Lower lobe of right lung (tissue), 2 donors: ENCODE measurements at regions not wholly inside any gene's neighbourhood (a gene's known extent, or its start where the extent isn't known, plus 50 kb on each side); places are given as distances from the start of the nearest gene placed in this dataset.

ENCODE experiments used
- ATAC-seq, 2 donors: fragments of 200-7000 bp; cut with Tn5 transposase; one replicate each; pipeline ENCODE4 v1.9.1; 2020 to 2022; ENCODE audit warnings: mild to moderate bottlenecking in 2 of 2, moderate library complexity in 2 of 2
- DNase-seq: peaks from one replicate; pipeline ENCODE4 v3.0.0-alpha.2; 2020
- H3K27ac ChIP-seq: fragments of 200-600 bp; one replicate; pipeline ENCODE4 v1.8.0; 2022
- H3K27me3 ChIP-seq: fragments of 200-600 bp; one replicate; pipeline ENCODE4 v1.8.0; 2022; ENCODE audit warnings: low read depth
- H3K36me3 ChIP-seq: fragments of 200-600 bp; one replicate; pipeline ENCODE4 v1.8.0; 2022; ENCODE audit warnings: mild to moderate bottlenecking
- H3K4me1 ChIP-seq: fragments of 200-600 bp; one replicate; pipeline ENCODE4 v1.8.0; 2022
- H3K4me3 ChIP-seq: fragments of 200-600 bp; one replicate; pipeline ENCODE4 v1.8.0; 2022; ENCODE audit warnings: mild to moderate bottlenecking
- H3K9me3 ChIP-seq: fragments of 200-600 bp; one replicate; pipeline ENCODE4 v1.8.0; 2022
- intact Hi-C: fragments of 100-400 bp; cut with DNase I; formaldehyde crosslinking; loops from one replicate; pipeline ENCODE4 v1.11.0; 2022
- TF ChIP-seq, protein P1 (sequence below): fragments of 200-600 bp; IDR thresholded peaks from one replicate; pipeline ENCODE4 v1.8.0; 2022; ENCODE audit warnings: antibody characterized with exemption, mild to moderate bottlenecking
- donor health status: DM: no; HTN: yes; CAD: no; lungs with severe emphysema.

DNA sequence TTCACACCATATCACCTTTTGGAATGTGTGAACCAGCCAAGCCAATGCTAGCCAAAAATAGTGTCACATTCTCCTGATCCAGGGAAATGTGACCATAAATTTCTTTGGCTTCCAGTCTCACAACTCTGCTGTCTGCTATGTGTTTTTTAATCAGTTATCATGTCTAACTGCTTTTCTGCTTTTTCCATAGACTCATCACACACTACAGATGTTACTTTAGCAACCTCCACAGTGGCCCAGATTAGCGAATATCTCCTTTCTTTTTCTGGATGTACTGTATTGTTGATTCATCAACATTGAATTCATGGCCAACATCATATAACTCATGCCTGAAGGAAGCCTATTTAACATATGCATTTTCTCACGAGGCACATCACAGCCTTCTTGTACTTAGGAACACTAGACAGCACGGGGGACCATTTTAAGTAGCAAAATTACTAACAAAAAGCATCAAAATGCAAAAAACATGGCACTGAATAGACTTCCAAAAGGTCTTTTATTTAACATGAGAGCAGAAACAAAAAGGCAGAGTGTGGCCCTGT, 73.1 kb upstream of the POU2AF2 start:
- DNase-seq, result no peak
- no peak overlapping the region for H3K4me3 ChIP-seq
- no peak for ATAC-seq
- H3K9me3 ChIP-seq, result no peaks in the 10 kb centered on the region
- H3K4me1 ChIP-seq, result no peaks in the 10 kb centered on the region
- no peaks in the 10 kb centered on the region for H3K36me3 ChIP-seq
- intact Hi-C loops, result no loop called here
- no peak overlapping the region for H3K27ac ChIP-seq
- H3K27me3 ChIP-seq, result no peaks in the 10 kb centered on the region
- TF ChIP-seq, protein P1, sequence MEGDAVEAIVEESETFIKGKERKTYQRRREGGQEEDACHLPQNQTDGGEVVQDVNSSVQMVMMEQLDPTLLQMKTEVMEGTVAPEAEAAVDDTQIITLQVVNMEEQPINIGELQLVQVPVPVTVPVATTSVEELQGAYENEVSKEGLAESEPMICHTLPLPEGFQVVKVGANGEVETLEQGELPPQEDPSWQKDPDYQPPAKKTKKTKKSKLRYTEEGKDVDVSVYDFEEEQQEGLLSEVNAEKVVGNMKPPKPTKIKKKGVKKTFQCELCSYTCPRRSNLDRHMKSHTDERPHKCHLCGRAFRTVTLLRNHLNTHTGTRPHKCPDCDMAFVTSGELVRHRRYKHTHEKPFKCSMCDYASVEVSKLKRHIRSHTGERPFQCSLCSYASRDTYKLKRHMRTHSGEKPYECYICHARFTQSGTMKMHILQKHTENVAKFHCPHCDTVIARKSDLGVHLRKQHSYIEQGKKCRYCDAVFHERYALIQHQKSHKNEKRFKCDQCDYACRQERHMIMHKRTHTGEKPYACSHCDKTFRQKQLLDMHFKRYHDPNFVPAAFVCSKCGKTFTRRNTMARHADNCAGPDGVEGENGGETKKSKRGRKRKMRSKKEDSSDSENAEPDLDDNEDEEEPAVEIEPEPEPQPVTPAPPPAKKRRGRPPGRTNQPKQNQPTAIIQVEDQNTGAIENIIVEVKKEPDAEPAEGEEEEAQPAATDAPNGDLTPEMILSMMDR, result no peak

DNA sequence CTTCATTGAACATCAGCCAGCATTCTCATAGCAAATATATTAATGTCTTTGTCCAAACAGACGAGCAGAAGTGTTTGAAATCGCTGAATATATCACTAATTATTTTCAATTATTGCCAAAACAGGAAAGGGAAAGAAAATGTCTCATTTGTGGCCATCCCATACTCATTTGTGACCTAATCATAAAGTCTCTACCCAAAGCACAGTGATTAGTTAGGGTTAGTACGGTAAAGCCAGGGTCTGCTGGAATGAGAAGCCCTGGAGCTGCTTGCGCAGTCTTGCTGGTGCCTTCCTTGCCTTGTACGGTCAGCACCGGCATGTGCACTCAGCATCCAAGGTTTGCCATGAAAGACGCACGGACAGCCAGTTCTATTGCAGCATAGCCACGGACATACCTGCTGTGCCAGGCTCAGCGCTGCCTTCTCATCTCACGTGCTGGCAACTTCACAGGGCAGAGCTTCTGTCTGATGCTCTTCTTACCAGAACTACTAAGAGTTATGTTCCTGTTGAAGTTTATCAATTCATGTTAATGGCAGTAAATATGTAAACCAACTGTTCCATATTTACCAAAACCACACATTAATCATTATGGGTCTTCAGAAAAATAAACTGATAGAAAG, 74.7 kb upstream of the POU2AF2 start:
- no peaks in the 10 kb centered on the region for H3K27me3 ChIP-seq
- ATAC-seq, result no peak
- intact Hi-C loops, result no loop called here

DNA sequence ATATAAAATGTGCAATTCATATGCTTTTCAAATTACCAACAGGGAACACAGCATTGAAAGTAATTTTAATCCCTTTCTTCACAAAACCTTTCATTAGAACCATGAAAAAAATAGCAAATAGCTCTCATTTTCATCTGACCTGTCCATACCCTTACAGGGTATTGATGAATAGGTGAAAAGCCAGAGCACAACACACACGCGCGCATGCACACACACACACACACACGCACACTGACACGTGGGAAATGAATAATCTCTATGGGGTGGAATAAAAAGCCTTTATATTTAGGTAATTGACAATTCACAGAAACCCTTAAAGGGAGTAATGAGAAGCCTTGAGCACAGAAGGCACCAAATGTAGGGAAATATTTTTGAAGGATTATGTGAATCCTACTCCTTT, 76.2 kb upstream of the POU2AF2 start:
- TF ChIP-seq, protein P1, result no peak
- H3K9me3 ChIP-seq, result no peaks in the 10 kb centered on the region
- H3K36me3 ChIP-seq, result no peaks in the 10 kb centered on the region
- H3K4me1 ChIP-seq, result no peaks in the 10 kb centered on the region
- ATAC-seq (no peak), DNase-seq (no peak)
- intact Hi-C loops, result no loop called here
- H3K4me3 ChIP-seq, result no peak overlapping the region
- no peaks in the 10 kb centered on the region for H3K27me3 ChIP-seq
- H3K27ac ChIP-seq, result no peak overlapping the region

More for the DNA sequence above, 74.7 kb upstream of the POU2AF2 start:
- Histone ChIP-seq H3K36me3 (no peaks in the 10 kb centered on the region), H3K27ac (no peak overlapping the region), H3K9me3 (no peaks in the 10 kb centered on the region), H3K4me3 (no peak overlapping the region), H3K4me1 (no peaks in the 10 kb centered on the region)
- TF ChIP-seq, protein P1, result no peak
- DNase-seq, result no peak

DNA sequence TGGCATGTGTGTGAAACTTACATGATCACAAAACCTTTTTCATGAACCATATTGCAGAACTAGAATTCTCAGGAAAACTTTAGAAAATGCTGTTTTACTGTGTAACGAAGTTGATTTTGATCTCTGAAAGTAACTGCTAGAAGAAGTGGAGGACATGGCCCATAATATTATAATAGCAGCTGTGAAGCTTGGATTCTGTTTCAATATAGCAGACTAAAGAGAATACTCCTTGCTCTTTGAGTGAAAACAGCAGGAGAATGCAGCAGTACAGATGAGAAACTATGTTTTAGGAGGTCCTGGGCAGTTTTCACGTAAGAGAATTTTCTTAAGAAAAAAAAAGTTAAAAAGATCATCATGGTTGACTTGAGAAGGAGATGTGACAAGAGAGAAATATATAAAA, 76.7 kb upstream of the POU2AF2 start:
- no peaks in the 10 kb centered on the region for H3K36me3 ChIP-seq
- TF ChIP-seq, protein P1, result no peak
- intact Hi-C loops, result no loop called here
- ATAC-seq (no peak), DNase-seq (no peak)
- H3K27me3 ChIP-seq, result no peaks in the 10 kb centered on the region
- no peak overlapping the region for H3K4me3 ChIP-seq
- no peaks in the 10 kb centered on the region for H3K4me1 ChIP-seq
- H3K27ac ChIP-seq, result no peak overlapping the region
- no peaks in the 10 kb centered on the region for H3K9me3 ChIP-seq

DNA sequence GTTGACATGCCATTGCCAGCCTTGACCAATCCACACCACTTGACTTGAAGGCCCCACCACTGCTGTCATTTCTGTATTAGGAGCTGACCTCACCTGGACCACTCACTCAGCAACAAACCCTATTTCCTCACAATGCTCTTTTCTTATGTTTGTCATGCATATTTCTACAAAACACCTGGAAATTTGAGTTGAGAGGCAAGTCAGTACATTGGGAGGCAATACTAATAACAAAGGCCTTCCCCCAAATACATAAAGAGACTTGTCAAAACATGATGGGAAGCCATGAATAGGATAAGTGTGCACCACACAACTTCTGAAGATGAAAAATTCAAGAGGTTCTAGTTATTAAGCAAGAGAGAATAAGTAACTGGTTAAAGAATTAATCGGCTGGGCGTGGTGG, 77.9 kb upstream of the POU2AF2 start:
- Histone ChIP-seq H3K36me3 (no peaks in the 10 kb centered on the region), H3K27me3 (no peaks in the 10 kb centered on the region), H3K27ac (no peak overlapping the region), H3K4me3 (no peak overlapping the region), H3K9me3 (no peaks in the 10 kb centered on the region), H3K4me1 (no peaks in the 10 kb centered on the region)
- DNase-seq, result no peak
- intact Hi-C loops, result no loop called here
- TF ChIP-seq, protein P1, result no peak
- ATAC-seq, result no peak
